Right hindlimb (tissue), 1 donor: ENCODE measurements at regions not wholly inside any gene's neighbourhood (a gene's known extent, or its start where the extent isn't known, plus 50 kb on each side); places are given as distances from the start of the nearest gene placed in this dataset.

ENCODE experiments used
- DNase-seq: peaks from one replicate; pipeline ENCODE4 v3.0.0-alpha.2; 2018

DNA sequence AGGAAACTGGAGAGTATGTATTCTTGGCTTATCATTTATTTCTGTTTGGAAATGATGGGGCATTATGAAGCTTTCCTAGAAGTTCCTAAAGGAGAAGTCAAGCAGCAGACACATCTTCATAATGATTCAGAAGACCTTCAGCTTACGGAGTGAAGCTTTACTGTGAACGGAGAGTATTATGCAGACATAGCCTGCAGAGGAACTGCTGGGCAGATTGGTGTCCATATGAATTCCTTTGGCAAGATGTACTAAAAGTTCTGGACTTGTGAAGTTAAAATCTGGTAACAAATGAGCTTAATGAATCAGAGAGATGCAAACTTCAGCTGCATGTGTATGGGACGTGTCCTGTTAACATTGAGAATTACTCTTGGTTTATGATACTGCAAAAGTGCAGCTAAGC, 60.1 kb downstream of the NABP1 start:
- no peak for DNase-seq

DNA sequence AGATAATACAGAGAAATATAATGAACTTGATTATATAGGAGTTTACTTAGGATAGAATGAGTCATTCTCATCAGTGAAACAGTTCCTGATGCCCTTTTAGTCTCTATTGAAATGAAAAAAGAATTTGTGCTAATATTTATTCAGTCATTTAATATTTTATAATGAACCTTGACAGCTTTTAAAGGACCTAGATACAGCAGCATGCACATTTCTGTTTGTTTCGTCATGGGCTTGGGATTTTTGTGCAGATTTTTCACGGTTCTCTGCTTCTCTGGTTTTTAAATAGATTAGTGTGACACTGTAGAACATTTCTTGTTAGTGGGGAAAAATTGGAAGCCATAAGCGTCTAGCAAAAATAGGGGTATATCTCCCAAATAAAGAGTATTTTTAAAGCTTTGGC, 60.7 kb downstream of the NABP1 start:
- no peak for DNase-seq

DNA sequence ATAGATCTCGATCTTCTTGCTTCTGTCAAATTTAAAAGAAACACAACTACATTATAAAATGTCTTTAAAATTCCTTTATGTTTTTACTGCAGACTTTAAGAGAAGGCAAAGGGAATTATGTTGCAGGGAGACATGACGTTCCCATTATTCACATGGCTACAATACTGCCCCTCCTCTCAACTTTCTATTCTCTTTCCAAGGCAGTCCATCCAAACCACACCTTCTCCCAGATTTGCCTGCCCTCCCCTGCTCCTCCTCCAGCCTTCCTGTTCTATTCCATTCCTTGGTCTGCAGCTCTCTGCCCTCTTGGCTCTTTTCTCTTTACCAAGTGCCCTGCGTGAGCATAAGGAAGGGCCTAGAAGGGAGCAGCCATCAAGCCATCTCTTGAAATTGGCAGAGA, 61.3 kb downstream of the NABP1 start:
- DNase-seq, result no peak

DNA sequence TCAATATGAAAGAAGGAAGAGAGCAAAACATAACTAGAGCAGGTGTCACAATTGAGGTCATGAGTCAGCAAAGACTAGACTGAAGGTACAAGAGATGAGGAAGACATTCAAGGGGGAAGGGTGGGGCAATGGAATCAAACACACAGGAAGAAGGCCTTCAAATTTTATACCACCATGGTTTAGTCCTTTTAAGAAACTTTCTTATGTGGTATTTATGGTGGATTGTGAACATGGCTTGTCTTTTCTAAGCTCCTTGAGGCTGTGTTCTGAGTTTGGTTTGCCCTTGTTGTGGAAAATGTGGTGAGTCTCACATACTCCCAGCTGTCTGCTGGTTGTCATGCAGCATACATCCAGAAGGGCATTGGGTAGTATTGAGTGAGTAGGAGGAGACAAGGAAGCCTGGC, 62.1 kb downstream of the NABP1 start:
- no peak for DNase-seq

DNA sequence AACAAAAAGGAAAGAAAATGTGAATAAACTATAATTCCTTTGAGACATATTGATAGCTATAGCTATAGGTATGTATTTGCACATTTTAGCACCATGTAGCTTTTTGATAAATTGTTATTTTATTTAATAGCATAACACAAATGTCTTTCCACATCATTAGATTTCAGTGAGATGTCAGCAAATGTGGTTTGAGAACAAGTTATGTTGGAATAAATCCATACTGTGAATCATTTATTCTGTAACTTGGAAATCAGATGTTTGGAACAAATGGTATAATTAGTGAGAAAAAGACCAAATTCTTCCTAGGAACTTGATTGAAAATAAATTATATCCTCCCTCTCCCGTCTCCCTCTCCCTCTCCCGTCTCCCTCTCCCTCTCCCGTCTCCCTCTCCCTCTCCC, 62.8 kb downstream of the NABP1 start:
- no peak for DNase-seq

DNA sequence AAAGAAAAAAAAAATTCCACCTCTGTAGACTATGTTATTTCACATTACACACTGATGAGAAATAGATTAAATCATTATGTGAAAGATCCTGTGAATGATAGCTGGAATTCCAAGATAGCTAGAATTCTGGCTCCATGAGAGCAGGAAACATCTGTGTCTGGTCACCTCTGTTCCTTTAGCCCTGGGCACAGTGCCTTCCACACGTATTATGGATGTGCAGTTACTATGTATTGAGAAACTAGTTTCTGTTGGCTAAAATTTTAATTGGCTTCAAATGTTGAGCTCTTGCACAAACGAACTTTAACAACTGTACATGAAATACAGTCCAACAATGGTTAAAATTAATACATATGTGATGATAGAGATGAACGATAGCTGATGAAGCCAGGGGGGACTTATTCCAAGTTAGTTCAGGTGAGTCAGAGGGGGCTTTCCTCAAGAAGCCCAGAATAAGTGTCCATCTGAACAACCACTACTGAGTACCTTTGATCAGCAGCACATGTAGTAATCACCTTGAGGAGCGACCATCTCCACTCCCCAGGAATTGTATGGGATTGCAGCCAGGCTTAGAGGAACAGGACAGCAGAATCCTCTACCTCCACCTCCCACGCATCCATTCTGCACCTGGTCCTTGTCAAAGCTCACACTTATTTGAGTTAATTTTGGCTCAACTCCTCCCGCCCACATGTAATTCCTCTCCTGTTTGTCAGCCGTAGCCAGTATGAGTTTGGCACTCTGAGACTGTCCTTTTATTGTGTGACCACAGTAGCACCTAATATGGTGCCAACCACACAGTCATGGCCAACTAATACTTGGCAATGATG, 68.6 kb downstream of the NABP1 start:
- peak; percentile 25 for DNase-seq

DNA sequence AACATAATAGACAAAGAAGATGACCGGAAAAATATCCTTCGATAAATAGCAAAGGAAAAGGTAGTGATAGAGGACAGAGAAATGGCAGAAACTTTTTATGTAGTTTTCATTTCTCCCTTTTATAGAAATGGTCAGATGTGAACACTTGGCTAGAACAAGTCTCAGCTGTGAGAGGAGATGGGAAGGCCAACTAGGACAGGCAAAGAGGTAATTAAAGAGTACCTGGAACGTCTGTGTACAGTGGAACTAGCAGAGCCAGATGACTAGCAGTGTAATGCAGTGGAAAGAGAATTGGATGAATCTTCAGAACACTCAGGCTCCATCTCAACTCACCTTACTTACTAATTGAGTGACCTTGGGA, 69.2 kb downstream of the NABP1 start:
- DNase-seq, result no peak

DNA sequence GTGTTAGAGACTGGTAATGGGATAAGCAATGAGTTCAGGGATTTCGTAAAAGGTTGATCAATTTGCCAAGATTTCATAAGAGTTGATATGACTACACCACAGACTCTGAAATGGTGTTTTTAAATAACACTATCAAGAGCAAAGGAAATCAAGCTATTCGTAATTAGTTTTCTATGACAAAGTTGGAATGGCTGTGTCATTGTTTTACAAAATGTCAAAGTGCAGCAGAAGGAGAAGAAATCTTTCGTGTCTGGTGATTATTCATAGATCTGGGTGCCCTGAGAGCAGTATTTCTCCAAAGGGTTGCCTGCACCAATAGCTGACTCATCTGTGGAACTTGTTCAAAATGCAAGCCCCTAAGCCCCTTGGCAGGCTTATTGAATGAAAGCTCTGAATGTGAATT, 70.1 kb downstream of the NABP1 start:
- no peak for DNase-seq

DNA sequence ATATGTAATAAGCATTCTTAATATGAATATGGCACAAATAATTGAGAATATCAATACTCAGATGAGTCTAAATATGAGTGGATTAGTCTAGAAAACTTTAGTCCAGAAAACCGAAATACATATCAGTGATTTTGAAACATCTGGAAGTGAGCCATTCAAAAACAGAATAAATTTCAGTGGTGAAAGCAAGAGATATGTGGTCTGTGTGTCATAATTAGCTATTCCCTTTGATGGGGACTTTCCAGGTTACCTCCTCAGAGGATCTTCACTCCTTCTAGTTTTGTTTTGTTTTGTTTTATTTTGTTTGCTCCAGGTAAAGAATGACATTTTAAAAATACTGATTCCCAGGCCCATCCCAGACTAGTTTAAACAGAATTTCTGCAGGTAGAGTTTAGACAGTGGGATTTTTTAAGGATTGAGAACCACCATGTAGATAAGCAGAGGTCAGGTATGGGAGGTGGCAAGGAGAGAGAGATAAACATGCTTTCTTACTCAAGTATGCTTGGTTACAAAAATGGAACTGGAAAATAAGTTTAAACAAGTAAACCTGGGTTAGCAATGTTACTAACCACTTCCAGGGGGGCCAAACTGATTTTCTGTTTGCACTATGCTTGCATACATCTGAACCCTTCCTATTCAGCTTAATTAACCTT, 70.7 kb downstream of the NABP1 start:
- DNase-seq, result no peak

DNA sequence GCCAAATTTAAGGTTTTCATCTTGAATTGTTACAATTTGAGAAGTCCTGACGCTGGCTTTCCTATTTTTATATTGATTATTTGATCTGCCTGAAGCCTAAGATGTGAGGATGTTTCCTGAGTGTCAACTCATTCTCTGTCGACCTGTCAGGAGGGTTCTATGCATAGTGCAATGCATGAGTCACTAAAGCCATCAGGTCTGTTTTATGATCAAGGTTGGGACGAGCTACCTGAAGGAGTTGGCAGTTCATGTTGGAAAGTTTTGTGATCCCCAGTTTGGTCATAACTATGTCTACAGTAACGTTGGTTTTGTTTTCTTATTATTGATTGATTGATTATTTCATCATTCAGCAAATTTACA, 71.2 kb downstream of the NABP1 start:
- no peak for DNase-seq

DNA sequence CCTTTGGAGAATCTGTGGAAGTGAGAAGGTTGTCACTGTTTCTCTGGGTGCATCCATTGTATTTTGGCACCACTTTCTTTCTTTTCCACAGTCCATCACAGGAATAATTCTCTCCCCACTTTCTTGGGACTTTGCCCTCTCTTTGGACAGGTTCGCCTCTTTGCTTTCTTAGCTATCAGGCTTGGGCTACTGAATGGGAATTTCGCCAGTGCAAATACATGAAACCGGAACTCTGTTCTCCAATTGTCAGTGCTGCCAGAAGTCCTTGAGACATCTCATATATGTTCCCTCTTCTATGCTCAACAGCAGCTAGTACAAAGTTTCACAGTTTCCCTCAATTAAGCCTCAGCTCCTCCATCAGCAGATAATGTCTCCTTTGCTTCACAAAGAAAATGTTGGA, 76.2 kb downstream of the NABP1 start:
- no peak for DNase-seq

DNA sequence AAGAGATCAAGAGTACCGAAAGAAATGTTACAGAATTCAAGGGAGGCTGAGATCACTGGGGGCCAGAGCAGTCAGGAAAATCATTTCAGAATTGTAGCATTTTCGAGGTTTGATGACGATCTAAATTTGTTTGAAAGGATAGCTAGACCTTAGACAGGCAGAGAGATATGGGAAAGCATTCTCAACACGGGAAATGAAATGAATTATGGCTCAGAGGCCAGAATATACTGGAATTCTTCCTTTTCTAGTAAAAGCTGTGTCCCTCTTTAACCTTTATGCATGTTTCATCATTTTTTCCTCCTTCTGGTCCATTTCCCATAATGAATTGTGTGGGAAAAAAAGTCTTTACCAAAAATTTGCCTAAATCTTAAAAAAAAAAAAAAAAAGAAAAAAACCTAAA, 78.8 kb downstream of the NABP1 start:
- no peak for DNase-seq

DNA sequence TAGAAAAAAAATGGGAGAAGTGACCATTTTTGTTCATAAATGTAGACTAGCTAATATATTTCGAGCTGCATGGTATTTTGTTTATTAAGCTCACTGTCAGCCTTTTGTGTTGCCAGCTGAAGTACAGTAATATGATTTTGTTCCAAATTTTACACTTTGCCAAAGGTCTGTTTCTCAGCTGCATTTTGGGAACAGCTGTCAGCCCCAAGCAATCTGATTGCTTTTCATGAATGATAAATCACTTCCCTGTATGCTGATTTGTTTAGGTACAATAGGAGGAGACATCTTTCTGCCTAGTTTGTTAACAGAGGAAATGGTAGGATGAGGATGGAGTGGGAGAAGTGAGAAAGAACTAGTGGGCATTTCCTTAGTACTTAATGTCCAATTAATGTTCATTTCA, 79.3 kb downstream of the NABP1 start:
- no peak for DNase-seq

DNA sequence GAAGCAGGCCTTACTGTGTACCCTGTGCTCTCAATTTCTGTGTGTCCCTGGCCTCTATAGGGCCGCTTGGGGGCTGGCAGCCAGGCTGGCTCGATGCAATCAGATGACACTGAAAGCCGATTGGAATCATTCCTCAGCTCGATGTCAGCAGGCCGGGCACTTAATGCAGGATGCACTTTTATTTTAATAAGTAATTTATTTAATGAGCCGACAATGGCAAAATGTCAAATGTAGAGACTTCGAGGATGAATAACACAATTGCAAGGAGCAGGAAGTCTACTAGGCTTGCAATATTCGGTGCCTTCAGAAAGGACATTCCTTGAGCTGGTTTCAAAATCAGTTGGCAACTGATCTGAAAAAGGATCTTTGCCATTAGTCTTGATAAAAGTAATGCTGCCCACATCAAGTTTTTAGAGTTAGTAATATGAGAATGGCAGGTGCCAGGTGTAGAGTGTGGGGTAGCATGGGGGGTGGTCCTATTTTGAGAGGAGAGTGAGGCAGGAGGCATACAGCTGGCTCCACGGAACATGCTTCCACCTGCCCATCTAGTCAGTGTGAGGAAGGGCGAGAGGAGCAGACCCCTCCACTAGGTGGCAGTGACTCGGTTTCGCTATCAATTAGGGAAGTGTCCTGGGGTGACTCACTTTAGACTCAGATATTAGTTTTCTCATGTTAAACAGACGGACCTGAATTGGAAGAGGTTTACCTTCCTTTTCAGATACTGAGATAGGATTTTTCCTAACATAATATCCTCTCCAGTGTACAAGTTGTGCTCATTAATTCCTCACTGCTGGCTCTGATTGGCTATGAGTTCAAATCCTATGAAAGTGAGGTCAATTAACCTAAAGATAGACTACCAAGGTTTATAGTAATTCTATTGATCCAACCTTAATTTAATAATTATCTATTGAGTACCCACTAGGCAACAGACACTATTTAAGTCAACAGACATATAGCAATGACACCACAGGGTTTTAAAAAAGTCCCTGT, 80.9 kb downstream of the NABP1 start:
- no peak for DNase-seq

DNA sequence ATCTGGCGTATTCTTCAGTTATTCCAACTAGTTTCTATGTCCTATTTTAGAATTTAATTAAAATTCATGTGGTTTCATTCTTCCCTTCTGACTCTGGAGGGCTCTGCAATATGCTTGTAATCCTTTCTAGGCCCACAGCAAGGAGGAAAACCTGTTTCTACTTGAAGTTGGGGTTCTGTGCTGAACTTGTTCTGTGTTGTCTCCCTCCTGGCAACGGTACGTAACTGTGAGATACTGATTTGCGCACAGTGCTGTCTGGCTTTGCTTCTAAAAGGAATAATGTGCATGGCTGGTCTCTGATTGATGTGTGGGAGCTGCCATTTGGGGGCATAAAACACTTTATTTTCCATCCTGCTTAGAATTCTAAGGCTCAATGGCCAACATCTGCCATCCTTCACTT, 81.7 kb downstream of the NABP1 start:
- DNase-seq, result no peak

DNA sequence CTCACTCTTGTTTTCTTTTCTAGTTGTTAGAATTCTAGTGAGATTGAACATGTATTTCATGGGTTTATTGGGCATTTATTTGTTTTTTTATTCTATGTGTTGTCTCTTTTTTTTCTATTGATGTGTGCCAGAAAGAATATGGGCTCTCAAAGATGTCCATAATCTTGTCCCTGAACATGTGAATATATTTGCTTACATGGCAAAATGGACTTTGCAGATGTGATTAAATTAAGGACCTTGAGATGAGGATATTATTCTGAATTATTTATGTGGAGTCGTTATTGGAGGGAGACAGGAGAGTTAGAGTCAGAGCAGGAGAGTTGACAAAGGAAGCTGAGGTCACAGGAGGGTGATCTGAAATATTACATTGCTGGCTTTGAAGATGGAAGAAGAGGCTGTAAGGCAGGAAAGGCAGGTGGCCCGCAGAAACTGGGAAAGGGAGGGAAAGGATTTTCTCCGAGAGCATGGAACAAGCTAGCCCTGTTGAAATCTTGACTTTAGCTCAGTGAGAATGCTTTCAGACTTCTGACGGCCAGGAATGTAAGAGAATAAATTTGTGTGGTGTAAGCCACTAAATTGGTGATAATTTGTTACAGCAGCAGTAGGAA, 82.8 kb downstream of the NABP1 start:
- DNase-seq, result no peak

DNA sequence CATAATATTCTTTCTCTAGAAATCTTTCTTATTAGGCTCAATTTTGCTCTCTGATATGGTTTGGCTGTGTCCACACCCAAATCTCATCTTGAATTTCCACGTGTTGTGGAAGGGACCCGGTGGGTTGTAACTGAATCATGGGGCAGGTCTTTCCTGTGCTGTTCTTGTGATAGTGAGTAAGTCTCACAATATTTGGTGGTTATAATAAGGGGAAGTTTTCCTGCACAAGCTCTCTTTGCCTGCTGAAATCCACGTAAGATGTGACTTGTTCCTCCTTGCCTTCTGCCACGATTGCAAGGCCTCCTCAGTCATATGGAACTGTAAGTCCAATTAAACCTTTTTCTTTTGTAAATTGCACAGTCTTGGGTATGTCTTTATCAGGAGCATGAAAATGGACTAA, 73.8 kb downstream of the CAVIN2 start:
- DNase-seq, result no peak

DNA sequence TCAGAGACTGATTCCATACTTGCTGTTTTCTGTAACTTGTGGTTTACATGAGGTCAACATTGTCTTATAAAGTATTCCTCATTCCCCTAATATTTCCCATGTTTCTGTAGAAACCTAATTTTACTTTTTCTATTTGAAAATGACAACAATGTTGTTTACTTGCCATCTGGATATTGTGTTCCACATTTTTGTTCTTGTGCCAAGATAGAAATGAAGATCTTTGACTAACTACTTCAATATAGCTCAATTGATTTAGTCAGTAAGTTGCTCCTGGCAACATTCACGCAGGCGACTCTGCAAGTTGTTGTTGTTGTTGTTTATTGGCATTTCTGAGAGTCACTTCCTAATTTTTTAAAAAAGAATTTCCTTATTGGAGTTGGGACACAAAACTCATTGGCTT, 69.5 kb downstream of the CAVIN2 start:
- DNase-seq, result no peak

DNA sequence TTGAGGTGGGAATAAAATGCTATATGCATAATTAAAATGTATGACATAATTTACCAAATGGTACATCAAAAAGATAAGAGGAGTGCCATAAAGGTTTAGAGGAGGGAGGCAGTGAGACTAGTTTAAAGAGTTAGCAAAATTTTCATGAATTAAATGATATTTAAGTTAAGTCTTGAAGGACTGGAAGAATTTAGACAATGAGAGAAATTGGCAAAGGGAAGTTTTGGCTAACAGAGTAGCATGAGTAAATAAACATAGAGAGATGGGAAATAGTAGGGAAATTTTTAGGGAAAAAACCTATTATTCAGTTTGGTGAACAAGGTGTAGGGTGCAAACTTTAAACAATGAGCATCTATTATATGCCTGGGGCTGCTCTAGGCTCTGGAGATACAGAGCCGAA, 68.8 kb downstream of the CAVIN2 start:
- no peak for DNase-seq

DNA sequence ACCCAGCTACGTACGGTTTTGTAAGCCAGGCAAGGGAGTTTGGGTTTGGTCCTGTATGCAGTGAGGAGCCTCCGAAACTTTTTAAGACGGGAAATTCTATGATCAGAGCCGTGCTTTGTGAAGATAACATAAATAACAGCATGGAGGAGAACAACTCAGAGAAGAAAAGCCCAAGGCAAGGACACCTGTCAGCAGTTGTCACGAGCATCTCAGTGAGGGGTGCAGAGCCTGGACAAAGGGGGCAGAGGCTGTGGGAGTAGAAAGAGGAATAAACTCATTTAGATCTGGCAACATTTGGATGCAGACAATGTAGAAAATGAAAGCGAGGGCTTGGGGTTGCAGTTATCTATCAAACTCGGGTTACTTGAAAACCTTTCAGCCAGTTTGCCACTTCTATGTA, 64.5 kb downstream of the CAVIN2 start:
- no peak for DNase-seq

DNA sequence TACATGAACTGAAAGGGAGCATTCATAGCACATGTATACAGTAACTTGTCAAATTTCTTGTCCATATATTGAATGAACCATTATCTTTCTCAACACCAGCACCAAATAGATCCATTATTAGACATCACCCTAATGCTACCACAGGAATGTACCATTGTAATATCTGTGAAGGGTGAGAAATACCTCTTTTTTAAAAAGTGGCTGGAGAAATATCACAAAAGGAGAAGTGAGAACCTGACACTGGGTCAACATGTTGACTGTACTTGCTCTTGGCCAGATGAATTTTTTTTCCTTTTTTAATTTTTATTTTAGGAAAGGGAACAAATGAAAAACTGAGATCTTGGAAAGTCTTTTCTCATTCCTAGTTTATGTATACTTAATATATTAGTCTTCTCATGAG, 63.5 kb downstream of the CAVIN2 start:
- DNase-seq, result no peak
